Activated B cell treated with CpG ODN at 0.5 μM for 24 hours (primary cell): ENCODE measurements at regions not wholly inside any gene's neighbourhood (a gene's known extent, or its start where the extent isn't known, plus 50 kb on each side); places are given as distances from the start of the nearest gene placed in this dataset.

Experiments
- ATAC-seq: fragments of 200-7000 bp; cut with Tn5 transposase; one replicate; pipeline ENCODE4 v1.10.0; 2021; ENCODE audit warnings: low read depth, mild to moderate bottlenecking, moderate library complexity
- CTCF ChIA-PET: fragments of 350-600 bp; sonication (Branson Sonifier 250); formaldehyde crosslinking; loops from one replicate; lab custom pipeline; 2021; ENCODE audit warnings: antibody characterized with exemption; lab: Charles Lee
- POLR2A ChIA-PET: fragments of 350-600 bp; sonication (Branson Sonifier 250); formaldehyde crosslinking; loops from one replicate; lab custom pipeline; 2021; ENCODE audit warnings: antibody characterized with exemption; lab: Charles Lee
- DNase-seq: peaks from one replicate; pipeline ENCODE4 v3.0.0; 2022
- H3K27ac Mint-ChIP-seq: one replicate; pipeline ENCODE4 v1.8.0; 2020; ENCODE audit warnings: mixed read lengths
- H3K27me3 Mint-ChIP-seq: one replicate; pipeline ENCODE4 v1.8.0; 2021; ENCODE audit warnings: mixed read lengths
- H3K36me3 Mint-ChIP-seq: one replicate; pipeline ENCODE4 v1.8.0; 2021; ENCODE audit warnings: low read depth, mixed read lengths
- H3K4me1 Mint-ChIP-seq: one replicate; pipeline ENCODE4 v1.8.0; 2021; ENCODE audit warnings: mixed read lengths
- H3K4me3 Mint-ChIP-seq: one replicate; pipeline ENCODE4 v1.8.0; 2020; ENCODE audit warnings: mild to moderate bottlenecking, mixed read lengths
- H3K9me3 Mint-ChIP-seq: one replicate; pipeline ENCODE4 v1.8.0; 2020; ENCODE audit warnings: mixed read lengths
- intact Hi-C: fragments of 100-400 bp; cut with micrococcal nuclease; formaldehyde crosslinking; loops from one replicate; pipeline ENCODE4 v1.15.1; 2024
- TF ChIP-seq, protein P1 (sequence below): fragments of 200-600 bp; IDR thresholded peaks from one replicate; pipeline ENCODE4 v1.8.0; 2022; ENCODE audit warnings: antibody characterized with exemption, mild to moderate bottlenecking

- Mint-ChIP-seq H3K27ac (peak overlapping the region; percentile 96), H3K4me3 (peak overlapping the region; percentile 50), H3K9me3 (no peaks in the 10 kb centered on the region), H3K36me3 (no peaks in the 10 kb centered on the region), H3K27me3 (no peaks in the 10 kb centered on the region), H3K4me1 (peaks cover 62% of the 10 kb centered on the region)
- ATAC-seq, result peak; percentile 42
- intact Hi-C loops, result loop anchor here (1.0 to 5.0 kb wide), 6 partner anchors 100 to 635 kb away; partner anchors contain the start of gene UGP2
- CTCF ChIA-PET, result interaction anchor here (0.6 to 8.8 kb wide), 48 partner anchors 9 to 636 kb away, joined by 3 to 321 read pairs (median 4); partner anchors contain the start of genes AFTPH and SERTAD2
- POLR2A ChIA-PET, result interaction anchor here (0.6 to 6.4 kb wide), 28 partner anchors 67 to 900 kb away, joined by 3 to 115 read pairs (median 5); partner anchors contain the start of genes ACTR2 and AFTPH
- TF ChIP-seq, protein P1, sequence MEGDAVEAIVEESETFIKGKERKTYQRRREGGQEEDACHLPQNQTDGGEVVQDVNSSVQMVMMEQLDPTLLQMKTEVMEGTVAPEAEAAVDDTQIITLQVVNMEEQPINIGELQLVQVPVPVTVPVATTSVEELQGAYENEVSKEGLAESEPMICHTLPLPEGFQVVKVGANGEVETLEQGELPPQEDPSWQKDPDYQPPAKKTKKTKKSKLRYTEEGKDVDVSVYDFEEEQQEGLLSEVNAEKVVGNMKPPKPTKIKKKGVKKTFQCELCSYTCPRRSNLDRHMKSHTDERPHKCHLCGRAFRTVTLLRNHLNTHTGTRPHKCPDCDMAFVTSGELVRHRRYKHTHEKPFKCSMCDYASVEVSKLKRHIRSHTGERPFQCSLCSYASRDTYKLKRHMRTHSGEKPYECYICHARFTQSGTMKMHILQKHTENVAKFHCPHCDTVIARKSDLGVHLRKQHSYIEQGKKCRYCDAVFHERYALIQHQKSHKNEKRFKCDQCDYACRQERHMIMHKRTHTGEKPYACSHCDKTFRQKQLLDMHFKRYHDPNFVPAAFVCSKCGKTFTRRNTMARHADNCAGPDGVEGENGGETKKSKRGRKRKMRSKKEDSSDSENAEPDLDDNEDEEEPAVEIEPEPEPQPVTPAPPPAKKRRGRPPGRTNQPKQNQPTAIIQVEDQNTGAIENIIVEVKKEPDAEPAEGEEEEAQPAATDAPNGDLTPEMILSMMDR, result no peak
- DNase-seq, result peak; percentile 43
Observed at GRCh38 chr2:64327510-64328414, 126.2 kb upstream of the LGALSL start.

GRCh38 chr2:64328415-64328722, 125.6 kb upstream of the LGALSL start:
- Mint-ChIP-seq H3K36me3 (no peaks in the 10 kb centered on the region), H3K9me3 (no peaks in the 10 kb centered on the region), H3K4me1 (peaks cover 62% of the 10 kb centered on the region), H3K4me3 (peak overlapping the region; percentile 50), H3K27me3 (no peaks in the 10 kb centered on the region), H3K27ac (peak overlapping the region; percentile 96)
- CTCF ChIA-PET, result interaction anchor here (0.6 to 8.8 kb wide), 39 partner anchors 8 to 637 kb away, joined by 3 to 321 read pairs (median 5); partner anchors contain the start of gene AFTPH
- intact Hi-C loops, result loop anchor here (1.0 to 5.0 kb wide), 4 partner anchors 101 to 636 kb away; no protein-coding TSS in a partner anchor
- DNase-seq, result no peak
- POLR2A ChIA-PET, result interaction anchor here (0.6 to 6.4 kb wide), 18 partner anchors 68 to 899 kb away, joined by 3 to 115 read pairs (median 8); partner anchors contain the start of genes ACTR2 and AFTPH
- TF ChIP-seq, protein P1, result no peak
- ATAC-seq, result no peak

DNA sequence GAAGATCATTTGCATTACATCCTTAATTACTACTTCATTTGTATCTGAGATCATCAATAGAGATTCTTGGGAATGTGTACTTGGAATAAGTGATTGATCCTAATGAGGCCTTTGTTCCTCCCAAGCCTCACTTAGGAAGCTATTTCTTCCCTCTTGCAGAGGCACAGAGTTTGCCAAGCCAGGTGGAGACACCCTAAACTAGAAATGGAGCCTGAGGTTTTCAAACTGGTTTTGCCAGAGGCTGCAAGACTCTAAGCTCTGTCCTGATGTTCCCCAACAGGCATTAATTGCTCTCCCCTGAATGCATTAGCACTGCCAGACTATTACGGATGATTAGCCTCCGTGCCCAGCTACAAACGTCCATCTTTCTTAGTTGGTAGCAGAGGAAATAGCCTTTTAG, 125.2 kb upstream of the LGALSL start:
- Mint-ChIP-seq H3K9me3 (no peaks in the 10 kb centered on the region), H3K4me3 (no peak overlapping the region), H3K36me3 (no peaks in the 10 kb centered on the region), H3K27ac (peak overlapping the region; percentile 96), H3K4me1 (peaks cover 62% of the 10 kb centered on the region), H3K27me3 (no peaks in the 10 kb centered on the region)
- ChIA-PET POLR2A (interaction anchor here (0.6 to 6.4 kb wide), 10 partner anchors 114 to 587 kb away, joined by 3 to 115 read pairs (median 14); partner anchors contain the start of gene AFTPH), CTCF (interaction anchor here (0.6 to 8.8 kb wide), 25 partner anchors 8 to 630 kb away, joined by 3 to 321 read pairs (median 7); partner anchors contain the start of gene AFTPH)
- TF ChIP-seq, protein P1, result no peak
- no peak for ATAC-seq
- DNase-seq, result no peak
- intact Hi-C loops, result loop anchor here (1.0 to 5.0 kb wide), 4 partner anchors 101 to 636 kb away; no protein-coding TSS in a partner anchor

DNA sequence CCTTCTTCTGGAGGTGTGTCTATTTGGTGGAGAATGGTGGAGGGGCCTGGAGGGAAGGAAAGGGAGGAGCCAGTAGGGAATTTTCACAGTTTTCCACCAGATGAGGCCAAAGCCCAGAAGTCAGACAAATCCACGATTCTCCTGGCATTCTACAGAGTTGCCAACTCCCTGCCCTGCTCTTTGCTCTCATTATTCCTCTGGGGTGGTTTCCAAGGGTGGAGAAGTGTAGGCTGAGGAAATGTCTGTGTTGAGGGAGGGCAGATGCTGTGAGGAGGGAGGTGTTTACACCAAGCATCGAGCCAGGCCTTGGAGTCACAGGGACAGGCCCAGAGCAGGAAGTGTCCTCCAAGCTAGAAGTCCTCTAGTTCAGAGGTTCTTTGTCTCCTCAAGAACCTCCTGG, 124.1 kb upstream of the LGALSL start:
- intact Hi-C loops, result loop anchor here (2.0 to 5.0 kb wide), 5 partner anchors 103 to 1243 kb away; no protein-coding TSS in a partner anchor
- ATAC-seq (no peak), DNase-seq (no peak)
- Mint-ChIP-seq H3K4me3 (no peak overlapping the region), H3K27me3 (no peaks in the 10 kb centered on the region), H3K4me1 (peaks cover 54% of the 10 kb centered on the region), H3K27ac (no peak overlapping the region), H3K36me3 (no peaks in the 10 kb centered on the region), H3K9me3 (no peaks in the 10 kb centered on the region)
- TF ChIP-seq, protein P1, result no peak
- ChIA-PET POLR2A (interaction anchor here (0.8 to 6.4 kb wide), 6 partner anchors 115 to 280 kb away, joined by 3 to 115 read pairs (median 19); partner anchors contain the start of gene AFTPH), CTCF (interaction anchor here (0.9 to 8.8 kb wide), 18 partner anchors 10 to 637 kb away, joined by 3 to 321 read pairs (median 6); partner anchors contain the start of gene AFTPH)
